Vagina (tissue), 2 donors: ENCODE measurements at regions not wholly inside any gene's neighbourhood (a gene's known extent, or its start where the extent isn't known, plus 50 kb on each side); places are given as distances from the start of the nearest gene placed in this dataset.

ENCODE experiments used
- CTCF ChIP-seq, 3 experiments: fragments of 450-650 bp in 2 of 3; fragments of 200-600 bp in 1 of 3; sonication (generic) in 1 of 3; IDR thresholded peaks; one replicate each; pipeline ENCODE4 v1.5.1; 2017 to 2019; ENCODE audit warnings: antibody characterized with exemption in 3 of 3, mild to moderate bottlenecking in 2 of 3, moderate library complexity in 2 of 3
- POLR2AphosphoS5 ChIP-seq, 2 donors: sonication (generic); formaldehyde crosslinking; IDR thresholded peaks; one replicate each; pipeline ENCODE4 v1.9.0; 2017; ENCODE audit warnings: antibody characterized with exemption in 2 of 2, mild to moderate bottlenecking in 2 of 2, low read depth in 1 of 2; ENCODE audit not compliant: insufficient read depth in 1 of 2

DNA sequence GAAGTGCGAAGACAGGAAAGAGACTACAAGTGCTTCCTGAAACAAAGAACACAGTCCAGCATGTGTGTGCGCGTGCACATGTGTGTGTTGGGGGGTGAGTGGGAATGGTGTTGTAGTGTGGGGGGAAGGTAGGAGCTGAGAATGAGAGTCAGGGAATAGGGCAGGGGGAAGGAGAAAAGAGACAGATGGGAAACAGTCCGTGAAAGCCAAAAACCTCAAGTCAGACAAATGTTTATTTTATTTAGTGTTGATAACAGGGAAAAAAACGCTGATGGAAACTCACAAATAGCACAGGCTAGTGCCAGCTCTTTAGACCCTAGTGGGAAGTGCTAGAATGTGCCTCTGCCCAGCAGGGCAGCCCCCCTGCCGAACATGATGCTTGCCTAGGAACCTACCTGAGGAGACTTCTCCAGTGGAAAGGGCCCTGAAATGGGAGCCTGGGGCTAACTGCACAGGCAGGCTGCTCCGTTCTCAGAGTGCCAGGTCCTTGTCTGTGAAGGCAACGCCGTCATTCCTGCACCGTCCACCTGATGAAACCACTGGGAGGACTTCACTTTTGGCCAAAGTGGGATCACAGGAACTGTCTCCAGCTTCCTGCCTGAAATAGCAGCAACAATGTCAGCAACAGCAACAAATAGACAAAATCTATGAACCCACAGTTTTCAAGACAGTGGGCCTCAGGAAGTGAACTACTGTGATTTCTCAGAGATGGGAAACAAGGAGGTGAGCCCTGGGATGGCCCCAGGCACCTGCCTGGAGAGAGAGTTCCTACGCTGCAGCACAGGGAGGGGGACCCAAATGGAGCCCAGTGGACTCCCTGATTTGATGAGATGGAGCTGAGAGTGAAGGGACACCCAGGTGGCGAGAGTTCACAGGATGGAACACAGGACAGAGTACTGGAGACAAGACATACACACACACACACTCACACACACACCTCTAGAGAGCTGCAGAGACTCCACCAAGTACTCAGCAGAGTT is 379.7 kb downstream of the RPS24 start:
- TF ChIP-seq CTCF (IDR thresholded peaks at IDR 0.05) (no peak), POLR2AphosphoS5 (IDR thresholded peaks at IDR 0.05; ENCODE audit: insufficient read depth in 1 of 2, low read depth in 1 of 2) (no peak)
